ENCODE measurements at regions not wholly inside any gene's neighbourhood (a gene's known extent, or its start where the extent isn't known, plus 50 kb on each side); places are given as distances from the start of the nearest gene placed in this dataset.

DNA sequence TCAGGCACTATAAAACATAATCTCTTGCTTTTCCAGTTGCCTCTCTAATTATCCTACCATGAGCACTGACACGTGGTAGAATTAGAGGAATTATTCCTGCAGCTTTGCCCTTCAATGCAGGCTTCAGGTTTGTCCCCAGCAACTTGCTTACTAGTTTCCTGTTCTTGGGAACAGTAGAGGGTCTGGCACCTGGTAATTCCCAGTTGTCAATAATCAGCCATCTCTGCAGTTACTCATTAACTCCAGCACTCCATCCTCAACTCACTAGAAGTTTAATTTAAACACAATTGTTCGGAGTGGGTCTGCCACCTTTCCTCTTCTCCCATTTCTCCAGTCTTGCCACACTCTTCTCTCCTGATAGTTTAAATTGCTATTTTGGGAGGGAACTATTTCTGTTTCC lies 324.3 kb upstream of the KIAA1217 start:
- peaks cover 9% of the 10 kb centered on the region for H3K4me1 Mint-ChIP-seq
- DNase-seq = no peak

DNA sequence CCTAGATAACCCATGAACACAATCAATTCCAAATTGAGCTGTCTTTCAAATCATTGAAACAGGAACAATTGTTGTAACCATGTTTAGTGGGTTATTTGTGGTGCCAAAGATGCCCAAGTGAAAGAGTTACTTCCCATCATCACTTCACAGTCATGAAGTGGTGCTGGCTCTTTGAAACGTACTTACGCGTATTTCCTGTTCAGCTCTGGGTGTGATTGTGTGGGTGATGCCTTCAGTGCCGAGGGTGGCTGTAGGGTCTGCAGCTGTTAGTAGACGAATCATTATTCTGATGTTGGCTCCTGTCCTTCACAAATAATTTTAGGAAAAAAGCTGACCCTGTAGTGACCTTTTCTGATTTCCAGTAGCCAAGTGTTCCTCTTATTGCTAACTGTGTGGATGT lies 323.1 kb upstream of the KIAA1217 start:
- H3K9me3 Mint-ChIP-seq = no peaks in the 10 kb centered on the region
- H3K9me3 ChIP-seq (ENCODE audit: control insufficient read depth, low read length) = no peaks in the 10 kb centered on the region
- H3K4me3 Mint-ChIP-seq = no peak overlapping the region
- 94% methylated on average over 5 of the region's 5 CpGs; no CpG with 5 or more reads in 1 of the 2 experiments for WGBS, 2 experiments (ENCODE audit: insufficient coverage in 1 of 2, insufficient read length in 1 of 2)
- H3K27me3 ChIP-seq (ENCODE audit: control insufficient read depth, insufficient read depth, low read length, poor library complexity, severe bottlenecking) = no peaks in the 10 kb centered on the region
- no peak overlapping the region for H3K9ac ChIP-seq (ENCODE audit: extremely low read depth, low read length, poor library complexity, severe bottlenecking)
- H3K36me3 Mint-ChIP-seq (ENCODE audit: low read depth) = no peaks in the 10 kb centered on the region
- no peaks in the 10 kb centered on the region for H3K27me3 Mint-ChIP-seq (ENCODE audit: insufficient read depth)
- no peak overlapping the region for H3K4me3 ChIP-seq (ENCODE audit: low read length)
- TF ChIP-seq, protein P1, sequence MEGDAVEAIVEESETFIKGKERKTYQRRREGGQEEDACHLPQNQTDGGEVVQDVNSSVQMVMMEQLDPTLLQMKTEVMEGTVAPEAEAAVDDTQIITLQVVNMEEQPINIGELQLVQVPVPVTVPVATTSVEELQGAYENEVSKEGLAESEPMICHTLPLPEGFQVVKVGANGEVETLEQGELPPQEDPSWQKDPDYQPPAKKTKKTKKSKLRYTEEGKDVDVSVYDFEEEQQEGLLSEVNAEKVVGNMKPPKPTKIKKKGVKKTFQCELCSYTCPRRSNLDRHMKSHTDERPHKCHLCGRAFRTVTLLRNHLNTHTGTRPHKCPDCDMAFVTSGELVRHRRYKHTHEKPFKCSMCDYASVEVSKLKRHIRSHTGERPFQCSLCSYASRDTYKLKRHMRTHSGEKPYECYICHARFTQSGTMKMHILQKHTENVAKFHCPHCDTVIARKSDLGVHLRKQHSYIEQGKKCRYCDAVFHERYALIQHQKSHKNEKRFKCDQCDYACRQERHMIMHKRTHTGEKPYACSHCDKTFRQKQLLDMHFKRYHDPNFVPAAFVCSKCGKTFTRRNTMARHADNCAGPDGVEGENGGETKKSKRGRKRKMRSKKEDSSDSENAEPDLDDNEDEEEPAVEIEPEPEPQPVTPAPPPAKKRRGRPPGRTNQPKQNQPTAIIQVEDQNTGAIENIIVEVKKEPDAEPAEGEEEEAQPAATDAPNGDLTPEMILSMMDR (conservative IDR thresholded peaks at IDR 0.05) = no peak
- DNase-seq = no peak
- no peaks in the 10 kb centered on the region for H3K36me3 ChIP-seq (ENCODE audit: control insufficient read depth, insufficient read depth, low read length)
- no peak overlapping the region for H3K27ac Mint-ChIP-seq
- H3K4me1 ChIP-seq (ENCODE audit: control insufficient read depth, insufficient read depth, low read length) = peaks cover 4% of the 10 kb centered on the region
- peaks cover 9% of the 10 kb centered on the region for H3K4me1 Mint-ChIP-seq
- no peak overlapping the region for H3K27ac ChIP-seq (ENCODE audit: low read depth, low read length)

More for the DNA sequence above, 324.3 kb upstream of the KIAA1217 start:
- no peaks in the 10 kb centered on the region for H3K27me3 ChIP-seq (ENCODE audit: control insufficient read depth, insufficient read depth, low read length, poor library complexity, severe bottlenecking)
- H3K9ac ChIP-seq (ENCODE audit: extremely low read depth, low read length, poor library complexity, severe bottlenecking) = no peak overlapping the region
- H3K9me3 ChIP-seq (ENCODE audit: control insufficient read depth, low read length) = no peaks in the 10 kb centered on the region
- Mint-ChIP-seq H3K36me3 (ENCODE audit: low read depth) (no peaks in the 10 kb centered on the region), H3K9me3 (no peaks in the 10 kb centered on the region), H3K27ac (no peak overlapping the region), H3K27me3 (ENCODE audit: insufficient read depth) (no peaks in the 10 kb centered on the region), H3K4me3 (no peak overlapping the region)
- H3K27ac ChIP-seq (ENCODE audit: low read depth, low read length) = no peak overlapping the region
- WGBS, 2 experiments (ENCODE audit: insufficient coverage in 1 of 2, insufficient read length in 1 of 2) = 50 to 81% methylated on average over 1 to 2 of the region's 2 CpGs
- no peaks in the 10 kb centered on the region for H3K36me3 ChIP-seq (ENCODE audit: control insufficient read depth, insufficient read depth, low read length)
- H3K4me3 ChIP-seq (ENCODE audit: low read length) = peak overlapping the region; percentile 15
- TF ChIP-seq, protein P1 (conservative IDR thresholded peaks at IDR 0.05) = no peak
- peaks cover 4% of the 10 kb centered on the region for H3K4me1 ChIP-seq (ENCODE audit: control insufficient read depth, insufficient read depth, low read length)

DNA sequence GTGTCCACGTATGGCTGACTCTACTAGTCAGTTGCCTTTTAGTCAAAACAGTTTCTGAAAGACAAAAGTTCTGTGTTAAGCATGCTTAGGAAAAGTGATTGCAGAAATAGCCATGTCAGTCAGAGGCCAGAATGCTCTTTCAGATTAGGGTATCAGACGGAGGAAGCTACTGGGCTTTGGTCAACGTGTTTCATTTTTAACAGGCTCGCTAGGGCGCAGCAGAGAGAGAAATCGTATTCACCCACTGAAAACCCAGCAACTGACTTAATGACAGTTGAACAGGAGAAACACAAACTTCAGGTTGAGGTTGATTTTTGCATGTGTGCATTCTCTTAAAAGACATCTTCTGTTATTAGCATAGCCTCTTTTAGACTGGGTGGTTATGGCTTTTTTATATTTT lies 322.6 kb upstream of the KIAA1217 start:
- H3K27me3 Mint-ChIP-seq (ENCODE audit: insufficient read depth) = no peaks in the 10 kb centered on the region

More for the DNA sequence above, 322.6 kb upstream of the KIAA1217 start:
- Histone ChIP-seq H3K4me3 (ENCODE audit: low read length) (no peak overlapping the region), H3K4me1 (ENCODE audit: control insufficient read depth, insufficient read depth, low read length) (peaks cover 4% of the 10 kb centered on the region), H3K9me3 (ENCODE audit: control insufficient read depth, low read length) (no peaks in the 10 kb centered on the region), H3K27me3 (ENCODE audit: control insufficient read depth, insufficient read depth, low read length, poor library complexity, severe bottlenecking) (no peaks in the 10 kb centered on the region), H3K36me3 (ENCODE audit: control insufficient read depth, insufficient read depth, low read length) (no peaks in the 10 kb centered on the region), H3K9ac (ENCODE audit: extremely low read depth, low read length, poor library complexity, severe bottlenecking) (no peak overlapping the region), H3K27ac (ENCODE audit: low read depth, low read length) (no peak overlapping the region)
- H3K36me3 Mint-ChIP-seq (ENCODE audit: low read depth) = no peaks in the 10 kb centered on the region
- H3K9me3 Mint-ChIP-seq = no peaks in the 10 kb centered on the region
- H3K27ac Mint-ChIP-seq = no peak overlapping the region
- DNase-seq = peak; percentile 67
- no peak overlapping the region for H3K4me3 Mint-ChIP-seq
- peaks cover 9% of the 10 kb centered on the region for H3K4me1 Mint-ChIP-seq
- 70 to 73% methylated on average over 4 to 6 of the region's 6 CpGs for WGBS, 2 experiments (ENCODE audit: insufficient coverage in 1 of 2, insufficient read length in 1 of 2)
- TF ChIP-seq, protein P1 (conservative IDR thresholded peaks at IDR 0.05) = peak; percentile 61

Measured in endodermal cell (in vitro differentiated cells).